GM19238 (cell line): ENCODE measurements at regions not wholly inside any gene's neighbourhood (a gene's known extent, or its start where the extent isn't known, plus 50 kb on each side); places are given as distances from the start of the nearest gene placed in this dataset.

Source experiments
- DNase-seq: peaks from one replicate; pipeline ENCODE4 v3.0.0; 2011; ENCODE audit warnings: low spot score; ENCODE audit not compliant: insufficient read length

DNA sequence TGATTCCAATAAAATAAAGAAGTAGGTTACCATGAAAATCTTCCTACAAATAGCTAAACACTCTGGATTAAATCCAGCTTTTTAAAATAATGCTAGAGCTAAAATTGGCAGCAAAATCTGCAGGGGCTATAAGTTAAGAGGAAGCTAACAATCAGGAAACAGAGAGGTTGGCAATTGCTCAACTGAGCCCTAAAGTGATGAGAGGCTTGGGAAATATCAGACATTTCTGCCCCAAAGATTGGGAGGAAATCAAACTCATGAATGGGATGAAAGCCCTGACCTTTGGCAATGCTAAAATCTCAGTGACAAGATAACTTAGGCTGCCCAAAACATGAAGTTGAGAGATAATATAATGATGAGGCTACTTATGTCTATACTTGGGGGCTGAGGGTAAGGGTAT, 1437.9 kb downstream of the EFNB2 start:
- no peak for DNase-seq

DNA sequence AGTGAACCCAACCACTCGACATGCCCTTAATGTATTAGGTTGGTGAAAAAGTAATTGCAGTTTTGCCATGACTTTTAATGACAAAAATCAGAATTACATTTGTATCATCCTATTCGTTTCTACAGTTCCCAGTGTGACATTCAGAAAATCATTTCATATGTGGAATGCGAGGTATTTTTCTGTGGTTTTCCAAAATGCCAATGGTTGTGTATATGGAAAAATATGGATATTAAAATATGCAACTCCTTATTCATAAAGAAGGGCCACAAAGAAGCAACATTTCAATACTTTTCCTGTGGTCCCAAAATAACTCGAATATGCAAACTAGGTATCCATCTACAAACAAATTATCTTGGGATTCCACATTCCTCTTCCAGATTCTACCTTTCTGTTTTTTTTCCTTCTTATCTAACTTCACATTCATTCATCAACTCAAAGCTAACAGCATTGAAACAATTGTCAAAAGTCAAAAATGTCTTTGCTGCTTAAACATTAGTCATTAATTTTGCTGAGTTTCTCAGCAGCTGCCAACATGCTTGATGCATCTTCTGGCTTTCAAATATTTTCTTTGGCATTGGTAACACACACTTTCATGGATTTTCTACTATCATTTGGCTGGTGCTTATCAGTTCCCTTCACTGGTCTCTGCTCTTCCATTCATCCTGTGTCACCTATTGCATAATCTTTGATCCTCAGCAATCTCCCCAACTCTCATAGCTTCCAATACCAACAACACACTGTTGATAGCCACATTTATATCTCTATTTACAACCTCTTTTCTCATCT, 1445.4 kb downstream of the EFNB2 start:
- no peak for DNase-seq

DNA sequence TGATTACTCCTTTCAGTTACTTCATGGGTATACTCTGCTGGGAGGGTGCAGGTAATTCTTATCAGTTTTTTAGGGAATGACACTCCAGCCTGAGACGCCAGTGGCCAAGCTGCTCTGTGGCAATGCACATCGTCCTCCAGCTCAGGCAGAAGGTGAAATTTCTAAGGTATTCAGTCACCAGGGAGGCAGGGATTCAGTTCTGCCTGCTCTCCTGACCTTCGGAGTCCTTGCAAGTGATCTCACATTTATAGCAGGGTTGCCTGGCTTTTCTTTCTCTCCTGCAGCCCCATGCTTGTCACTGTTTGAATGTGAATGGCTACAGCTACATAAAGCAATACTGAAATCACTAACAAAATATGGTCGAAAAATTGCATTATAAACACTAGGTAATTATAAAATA, 1447.5 kb downstream of the EFNB2 start:
- DNase-seq, result no peak

DNA sequence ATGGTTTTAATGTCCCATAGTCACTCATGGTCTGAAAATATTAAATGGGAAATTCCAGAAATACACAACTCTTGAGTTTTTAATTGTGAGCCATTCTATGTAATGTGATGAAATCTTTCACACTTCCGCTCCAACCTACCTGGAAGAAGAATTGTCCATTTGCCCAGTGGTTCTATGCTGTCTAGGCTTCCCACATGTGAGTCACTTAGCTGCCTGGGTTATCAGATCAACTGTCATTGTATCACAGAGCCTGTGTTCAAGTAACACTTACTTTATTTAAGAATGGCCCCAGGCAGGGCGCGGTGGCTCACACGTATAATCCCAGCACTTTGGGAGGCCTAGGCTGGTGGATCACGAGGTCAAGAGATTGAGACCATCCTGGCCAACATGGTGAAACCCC, 1450.5 kb downstream of the EFNB2 start:
- DNase-seq, result no peak

DNA sequence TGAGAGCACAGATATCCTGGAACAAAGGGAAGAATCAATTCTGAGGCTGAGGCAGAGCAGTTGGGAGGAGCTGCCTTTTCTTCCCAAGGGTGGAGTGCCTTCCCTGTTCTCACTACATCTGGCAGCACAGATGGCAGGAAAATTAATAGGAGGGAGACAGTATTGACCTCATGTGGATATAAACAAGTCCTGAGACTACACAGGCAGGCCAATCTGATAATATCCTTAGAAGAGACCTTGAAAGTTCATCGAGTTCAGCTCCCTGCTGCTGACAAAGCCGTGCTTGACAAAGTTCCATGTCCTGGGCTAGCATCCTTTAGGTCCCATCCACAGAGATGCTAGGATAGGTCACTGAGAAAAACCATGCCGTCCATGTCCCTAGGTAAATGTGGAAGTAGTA, 1451.5 kb downstream of the EFNB2 start:
- no peak for DNase-seq

DNA sequence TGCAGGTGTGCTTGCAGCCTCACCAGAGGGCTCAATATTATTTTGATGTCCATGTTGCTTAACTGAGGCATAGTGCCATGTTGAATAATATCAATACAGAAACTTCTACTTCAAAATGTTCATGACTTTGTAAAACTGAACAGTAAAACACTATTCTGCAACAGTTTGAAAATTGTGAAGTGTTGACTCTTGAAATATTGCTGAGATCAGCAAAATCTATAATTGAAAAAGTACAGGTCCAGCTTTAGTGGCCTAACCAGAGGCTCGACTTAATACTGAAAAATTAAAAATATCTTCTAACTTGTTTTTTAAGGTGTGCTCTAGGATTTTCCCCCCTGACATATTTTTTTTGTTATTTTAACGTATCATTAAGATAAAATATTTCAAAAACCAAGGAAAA, 1460.7 kb downstream of the EFNB2 start:
- DNase-seq, result no peak

DNA sequence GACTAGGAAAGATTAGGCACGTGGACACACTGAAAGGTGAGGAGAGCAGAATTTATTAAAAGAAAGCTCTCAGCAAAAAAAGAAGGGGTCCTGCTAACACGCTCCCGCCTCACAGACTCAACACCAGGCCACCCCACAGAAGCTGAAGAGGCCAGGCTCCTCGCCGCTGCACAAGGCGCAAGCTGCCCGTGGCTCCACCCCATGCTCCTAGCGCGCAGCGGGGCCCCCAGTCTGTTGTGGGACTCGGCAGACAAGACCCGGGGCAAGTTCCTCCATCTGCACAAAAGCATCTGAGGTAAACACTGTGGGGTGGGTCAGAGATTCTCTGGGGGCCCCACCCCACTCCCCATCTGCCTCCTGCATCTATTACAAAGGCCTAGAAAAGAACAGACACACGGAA, 1462.4 kb downstream of the EFNB2 start:
- no peak for DNase-seq

DNA sequence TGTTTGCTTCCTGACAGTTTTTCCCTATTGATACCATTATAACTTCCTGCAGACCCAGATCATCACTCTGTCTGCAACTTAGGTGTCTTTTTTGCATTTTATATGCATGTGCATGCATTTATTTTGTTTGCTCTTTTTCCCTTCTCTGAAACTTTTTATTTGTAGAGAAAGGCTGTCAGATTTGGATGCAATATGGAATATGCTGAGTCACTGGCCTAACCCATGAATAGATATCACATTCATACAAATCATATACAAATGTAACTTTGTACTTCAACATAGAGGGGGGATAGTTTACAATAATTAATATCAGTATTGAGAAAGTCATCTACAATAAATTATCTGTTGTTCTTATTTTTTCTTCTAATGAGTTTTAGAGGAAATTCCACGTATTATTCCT, 1465.0 kb downstream of the EFNB2 start:
- DNase-seq, result no peak

DNA sequence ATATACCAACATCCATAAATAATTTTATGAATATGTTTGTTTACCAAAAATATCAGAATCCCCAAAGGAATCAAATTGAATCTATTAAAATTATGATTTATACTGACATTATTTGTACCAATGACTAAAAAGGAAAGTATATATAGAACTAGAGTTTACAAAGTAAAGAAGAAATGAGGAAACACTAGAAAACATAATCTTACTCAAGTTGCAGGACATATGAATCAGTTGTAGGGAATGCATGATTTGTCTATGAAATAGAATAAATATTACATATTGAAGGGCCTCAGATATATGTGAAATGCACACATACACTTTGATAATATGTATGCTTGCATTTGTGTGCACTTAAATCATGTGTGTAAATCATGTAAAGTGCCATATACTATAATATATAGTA, 1466.4 kb downstream of the EFNB2 start:
- no peak for DNase-seq

DNA sequence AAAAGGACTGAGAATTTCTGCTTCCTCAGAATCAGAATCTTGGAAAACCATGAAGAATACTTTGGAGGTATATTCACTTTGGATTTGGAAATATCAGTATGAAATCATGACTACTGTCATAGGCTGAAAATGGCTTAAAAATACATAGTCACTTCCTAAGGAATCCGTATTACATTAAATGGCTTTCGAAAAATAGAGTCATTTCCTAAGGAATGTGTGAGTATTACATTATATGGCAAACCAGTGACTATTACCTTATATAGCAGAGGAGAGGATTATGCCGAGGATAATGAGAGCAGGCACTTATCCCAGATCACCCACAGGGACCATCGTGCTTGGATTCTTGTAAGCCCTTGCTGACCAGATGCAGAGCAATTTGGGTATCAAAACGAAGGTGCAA, 1471.8 kb downstream of the EFNB2 start:
- DNase-seq, result no peak

DNA sequence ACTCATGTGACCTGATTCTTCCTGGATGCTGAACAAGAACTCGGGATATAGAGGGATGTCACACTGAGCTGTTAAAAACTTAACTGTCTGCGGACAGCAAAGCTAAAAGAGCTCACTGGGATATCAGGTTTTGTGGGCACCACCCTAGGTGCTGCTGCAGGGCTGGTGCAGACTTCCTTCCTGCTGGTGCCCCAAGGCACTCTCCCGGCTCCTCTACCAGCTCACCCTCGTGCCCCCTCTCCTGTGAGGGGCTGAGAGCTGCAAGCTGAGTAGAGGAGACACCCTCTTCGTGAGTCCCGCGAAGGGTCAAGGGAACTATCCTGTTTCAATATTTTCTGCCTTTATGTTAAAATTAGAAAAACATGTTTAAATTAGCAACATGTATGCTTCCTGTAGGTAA, 1475.7 kb downstream of the EFNB2 start:
- no peak for DNase-seq

DNA sequence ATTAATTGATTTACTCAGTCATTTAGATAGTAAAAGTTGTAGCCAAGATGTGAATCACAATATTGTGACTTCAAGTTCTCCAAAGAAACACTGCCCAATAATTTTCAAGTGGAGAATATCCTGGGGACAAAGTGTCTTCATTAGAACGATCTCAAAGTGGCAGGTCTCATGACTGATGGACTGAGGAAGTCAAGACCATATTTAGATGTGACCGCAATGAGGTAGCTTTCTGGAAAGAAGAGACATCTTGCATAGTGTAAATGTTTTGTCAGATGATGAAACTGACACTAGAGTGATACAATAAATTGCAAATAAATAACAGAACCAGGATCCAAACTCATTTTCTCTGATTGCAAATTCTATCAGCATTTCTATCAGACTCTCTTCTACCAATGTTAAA, 1476.9 kb downstream of the EFNB2 start:
- DNase-seq, result no peak

DNA sequence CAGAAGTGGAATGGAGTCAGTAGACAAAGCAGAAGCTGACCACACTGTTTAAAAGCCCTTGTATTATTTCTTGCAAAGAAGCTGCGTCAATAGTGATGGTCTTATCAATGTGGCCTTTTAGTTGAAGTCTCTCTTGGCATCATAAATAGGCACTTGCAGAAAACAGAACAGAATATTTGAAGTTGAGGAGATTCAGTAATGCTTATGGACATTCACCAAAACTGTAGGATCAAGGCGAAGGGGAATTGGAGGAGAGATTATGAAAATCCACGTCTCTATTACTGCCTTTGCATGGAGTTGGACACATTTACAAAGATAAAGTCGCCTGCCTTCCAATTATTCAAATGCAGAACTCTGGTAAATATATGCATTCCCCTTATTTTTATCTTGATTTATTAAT, 1482.8 kb downstream of the EFNB2 start:
- DNase-seq, result no peak

DNA sequence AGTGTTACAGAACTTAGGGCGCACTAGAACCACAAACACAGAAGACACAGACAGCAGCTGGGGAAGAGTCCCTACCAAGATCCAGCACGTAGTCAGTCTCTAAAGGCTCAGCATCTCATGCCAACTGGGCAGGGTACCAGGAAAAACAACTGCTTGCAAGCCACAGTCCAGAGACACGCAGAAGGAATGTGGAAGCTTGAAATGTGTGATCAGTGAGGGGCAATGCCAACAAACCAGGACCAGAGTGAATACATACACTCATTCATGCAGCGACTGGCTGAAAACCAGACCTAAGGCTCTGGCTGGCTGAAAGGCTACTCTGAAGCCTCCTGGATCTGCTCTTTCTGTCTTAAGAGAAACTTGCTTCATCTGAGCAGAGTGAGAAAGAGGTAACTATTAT, 1484.8 kb downstream of the EFNB2 start:
- no peak for DNase-seq

DNA sequence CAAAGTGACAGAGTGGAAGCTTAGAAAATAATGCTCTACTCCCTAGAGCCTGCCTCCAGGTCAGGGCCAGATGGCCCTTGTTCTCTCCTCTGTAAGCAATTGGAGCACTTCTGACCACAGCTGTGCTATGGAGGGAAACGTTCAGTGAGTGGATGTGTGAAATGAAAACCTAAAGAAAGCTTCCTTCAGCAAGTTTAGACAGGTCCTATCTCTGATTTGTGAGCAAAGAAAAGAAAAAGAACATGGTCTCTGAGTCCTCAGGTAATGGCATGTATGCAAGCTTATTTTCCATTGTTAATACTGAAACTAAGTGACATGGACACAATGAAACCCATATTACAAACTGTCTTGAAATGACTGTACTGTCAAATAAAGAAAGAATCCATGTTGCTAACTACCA, 1486.8 kb downstream of the EFNB2 start:
- no peak for DNase-seq

DNA sequence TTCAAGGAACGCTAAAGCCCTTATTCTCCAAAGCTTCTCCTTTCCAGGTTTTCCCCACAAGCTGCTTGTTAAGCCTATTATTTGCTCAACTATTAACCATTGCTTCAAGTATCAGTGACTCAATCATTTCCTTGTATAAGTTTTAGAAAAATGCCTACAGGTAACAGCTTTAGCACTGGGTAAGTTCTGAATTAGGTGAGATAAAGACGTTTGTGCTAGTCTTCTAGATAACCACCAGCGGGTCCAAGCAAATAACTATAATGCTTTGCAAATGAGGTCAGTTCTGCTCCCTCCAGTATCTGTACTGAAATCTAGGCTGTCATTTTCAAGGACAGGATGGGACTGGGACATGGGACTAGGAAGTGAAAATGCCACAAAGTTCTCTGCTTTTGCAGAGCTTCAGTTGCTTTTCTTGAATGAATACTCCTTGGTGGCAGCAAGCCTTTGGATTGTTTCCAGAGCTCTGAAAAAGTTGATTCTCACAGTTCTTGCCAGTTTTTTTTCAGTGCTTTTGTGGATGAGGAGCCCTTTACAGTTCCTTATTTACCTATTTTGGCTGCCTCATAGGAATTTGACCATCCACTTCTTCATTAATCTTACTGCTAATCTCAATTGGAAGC, 1487.7 kb downstream of the EFNB2 start:
- no peak for DNase-seq

DNA sequence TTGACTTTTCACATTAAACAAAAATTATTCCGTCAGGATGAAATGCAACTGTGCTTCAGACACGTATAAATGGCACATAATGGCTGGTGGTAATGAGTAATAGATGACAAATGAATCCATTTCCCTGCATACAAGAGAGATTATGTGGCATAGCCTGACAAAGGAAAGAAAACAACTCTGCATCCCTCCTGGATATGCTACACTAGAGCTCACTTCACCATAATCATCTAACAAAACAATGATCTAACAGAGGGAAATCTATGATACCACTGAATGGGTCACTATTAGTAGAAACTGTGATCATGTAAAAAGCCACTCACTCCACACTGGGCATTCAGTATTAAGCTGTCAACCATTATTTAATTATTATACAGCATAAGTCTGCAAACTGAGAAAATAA, 1498.4 kb downstream of the EFNB2 start:
- DNase-seq, result no peak

DNA sequence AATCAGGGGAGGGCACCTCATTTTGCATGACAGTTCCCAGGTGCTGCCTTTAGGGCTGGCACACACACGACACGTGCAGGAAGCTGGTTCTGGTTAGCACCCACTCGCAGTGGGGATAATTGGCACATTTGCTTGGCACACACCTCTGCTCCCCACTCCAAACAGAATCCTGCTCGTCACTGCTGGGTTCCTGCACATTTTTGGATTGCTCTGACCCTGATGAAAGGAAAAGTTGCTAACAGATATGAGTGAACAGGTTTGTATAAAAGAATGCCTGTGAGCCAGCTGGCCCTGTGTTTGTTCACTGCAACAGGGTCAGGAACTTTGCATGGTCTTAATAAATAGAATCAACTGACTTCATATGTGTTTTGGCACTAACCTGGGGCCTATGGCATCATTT, 1500.4 kb downstream of the EFNB2 start:
- no peak for DNase-seq

DNA sequence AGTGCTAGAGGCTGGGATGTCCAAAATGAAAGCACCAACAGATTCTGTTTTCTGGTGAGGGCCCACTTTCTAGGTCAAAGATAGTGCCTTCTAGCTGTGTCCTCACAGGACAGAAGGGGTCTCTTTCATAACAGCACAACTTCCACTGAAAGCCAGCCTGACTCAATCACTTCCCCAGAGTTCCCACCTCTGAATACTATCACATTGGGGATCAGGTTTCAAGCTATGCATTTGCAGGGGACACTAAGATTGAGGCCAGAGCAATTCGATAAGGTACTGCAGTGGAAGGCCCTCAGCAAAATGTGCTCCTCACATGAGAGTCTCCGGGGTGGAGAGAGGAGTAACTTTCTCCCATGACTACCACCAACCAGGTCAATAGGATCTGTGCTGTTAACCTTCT, 1501.5 kb downstream of the EFNB2 start:
- DNase-seq, result no peak

DNA sequence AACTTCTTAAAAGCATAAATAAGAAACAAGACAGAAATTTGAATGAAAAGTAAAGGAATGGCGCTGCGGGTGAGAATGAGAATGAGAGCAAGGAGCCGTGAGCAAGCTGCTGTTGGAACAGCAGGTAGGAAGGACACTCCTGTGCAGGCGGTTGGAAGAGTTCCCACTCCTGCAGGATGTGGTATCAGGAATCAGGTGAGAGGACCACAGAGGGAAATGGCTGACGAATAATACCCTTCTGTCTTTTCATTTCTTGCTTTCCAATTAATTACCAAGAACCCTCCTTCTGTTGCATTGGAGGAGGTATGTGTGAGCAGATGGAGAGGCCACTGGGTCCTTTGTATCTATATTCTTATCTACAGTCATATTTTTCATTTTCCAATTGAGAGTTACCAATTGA, 1504.2 kb downstream of the EFNB2 start:
- no peak for DNase-seq

DNA sequence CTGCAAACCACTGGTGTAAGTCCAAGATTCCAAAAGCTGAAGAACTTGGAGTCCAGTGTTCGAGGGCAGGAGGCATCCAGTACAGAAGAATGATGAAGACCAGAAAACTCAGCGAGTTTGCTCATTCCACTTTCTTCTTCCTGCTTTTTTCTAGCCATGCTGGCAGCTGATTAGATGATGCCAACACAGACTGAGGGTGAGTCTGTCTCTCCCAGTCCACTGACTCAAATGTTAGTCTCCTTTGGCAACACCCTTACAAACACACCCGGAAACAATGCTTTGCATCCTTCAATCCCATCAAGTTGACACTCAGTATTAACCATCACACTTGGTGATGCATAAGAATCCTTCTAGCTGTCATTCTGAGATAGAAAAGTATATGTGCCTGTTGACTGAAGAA, 1504.6 kb downstream of the EFNB2 start:
- DNase-seq, result no peak

DNA sequence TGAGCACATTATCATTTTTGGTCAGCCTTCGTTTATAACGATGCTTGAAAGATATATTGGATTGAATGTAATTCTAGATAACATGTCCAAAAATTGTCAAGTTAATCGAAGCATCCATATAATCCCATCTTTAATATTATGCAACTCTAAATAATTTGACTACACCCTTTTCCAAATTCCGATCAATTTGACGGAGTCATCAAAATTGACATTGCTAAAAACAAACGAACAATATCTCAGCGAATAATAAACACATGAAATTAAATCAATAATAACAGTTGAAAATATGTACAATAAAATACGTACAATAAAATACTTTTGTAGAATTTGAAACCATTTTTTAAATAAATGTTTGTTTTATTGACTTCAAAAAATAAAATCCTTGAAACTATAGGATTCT, 1516.4 kb downstream of the EFNB2 start:
- DNase-seq, result no peak

DNA sequence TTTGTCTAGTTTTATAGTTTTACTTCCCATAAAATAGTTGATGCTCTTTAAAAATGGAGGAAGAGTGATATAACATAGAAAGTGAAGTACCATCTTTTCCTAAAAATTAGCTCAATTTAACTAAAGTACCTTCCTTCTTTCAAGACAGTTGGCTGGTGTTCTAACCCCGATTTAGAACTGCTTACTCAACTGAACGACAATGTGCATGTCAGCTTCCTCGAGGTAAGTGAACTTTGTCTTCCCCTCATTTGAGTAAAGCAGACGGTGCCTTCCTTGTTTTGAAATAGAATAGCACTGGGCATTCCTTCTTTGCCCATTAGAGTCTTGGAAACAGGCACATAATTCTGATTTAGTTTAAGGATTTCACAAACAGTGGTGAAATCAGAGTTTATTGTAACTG, 1519.2 kb downstream of the EFNB2 start:
- no peak for DNase-seq
